ENCODE measurements at regions not wholly inside any gene's neighbourhood (a gene's known extent, or its start where the extent isn't known, plus 50 kb on each side); places are given as distances from the start of the nearest gene placed in this dataset.

- no TSS peak for BruUV-seq (replicated peaks)
- DNase-seq: no peak
- H3K9me3 Mint-ChIP-seq (ENCODE audit: low read depth, unreplicated experiment): no peaks in the 10 kb centered on the region
- no peaks in the 10 kb centered on the region for H3K4me1 Mint-ChIP-seq (ENCODE audit: low read depth, unreplicated experiment)
- intact Hi-C loops (cut with micrococcal nuclease; ENCODE audit: unreplicated experiment): no loop called here
- H3K36me3 Mint-ChIP-seq (ENCODE audit: insufficient read depth, unreplicated experiment): no peaks in the 10 kb centered on the region
- H3K27ac Mint-ChIP-seq (ENCODE audit: unreplicated experiment): no peak overlapping the region
- CTCF ChIA-PET: no interaction called here
- H3K27me3 Mint-ChIP-seq (ENCODE audit: unreplicated experiment): no peaks in the 10 kb centered on the region
- no peak for TF ChIP-seq CTCF (IDR thresholded peaks at IDR 0.05; ENCODE audit: unreplicated experiment)
- H3K4me3 Mint-ChIP-seq (ENCODE audit: low read depth, unreplicated experiment): no peak overlapping the region
Observed at GRCh38 chr1:74953622-74954021, 180.6 kb upstream of the LHX8 start.

- no TSS peak for BruUV-seq (replicated peaks)
- TF ChIP-seq CTCF (IDR thresholded peaks at IDR 0.05; ENCODE audit: unreplicated experiment): no peak
- no peak overlapping the region for H3K4me3 Mint-ChIP-seq (ENCODE audit: low read depth, unreplicated experiment)
- H3K4me1 Mint-ChIP-seq (ENCODE audit: low read depth, unreplicated experiment): no peaks in the 10 kb centered on the region
- no peak for DNase-seq
- intact Hi-C loops (cut with micrococcal nuclease; ENCODE audit: unreplicated experiment): loop anchor here (10.0 kb wide), 2 partner anchors 188 to 242 kb away; no protein-coding TSS in a partner anchor
- peaks cover 3% of the 10 kb centered on the region for H3K9me3 Mint-ChIP-seq (ENCODE audit: low read depth, unreplicated experiment)
- no peaks in the 10 kb centered on the region for H3K36me3 Mint-ChIP-seq (ENCODE audit: insufficient read depth, unreplicated experiment)
- CTCF ChIA-PET: no interaction called here
- no peak overlapping the region for H3K27ac Mint-ChIP-seq (ENCODE audit: unreplicated experiment)
- H3K27me3 Mint-ChIP-seq (ENCODE audit: unreplicated experiment): no peaks in the 10 kb centered on the region
Observed at GRCh38 chr1:74963120-74963519, 171.1 kb upstream of the LHX8 start.

GRCh38 chr1:74964508-74965102, 169.6 kb upstream of the LHX8 start:
- no peak overlapping the region for H3K4me3 Mint-ChIP-seq (ENCODE audit: low read depth, unreplicated experiment)
- no peak overlapping the region for H3K27ac Mint-ChIP-seq (ENCODE audit: unreplicated experiment)
- no peak for TF ChIP-seq CTCF (IDR thresholded peaks at IDR 0.05; ENCODE audit: unreplicated experiment)
- no peaks in the 10 kb centered on the region for H3K27me3 Mint-ChIP-seq (ENCODE audit: unreplicated experiment)
- CTCF ChIA-PET: interaction anchor here (1.1 kb wide), 1 partner anchor 8 kb away, joined by 4 read pairs; no protein-coding TSS in a partner anchor
- DNase-seq: peak; percentile 46
- intact Hi-C loops (cut with micrococcal nuclease; ENCODE audit: unreplicated experiment): loop anchor here (10.0 kb wide), 2 partner anchors 190 to 240 kb away; no protein-coding TSS in a partner anchor
- BruUV-seq (replicated peaks): no TSS peak
- peaks cover 3% of the 10 kb centered on the region for H3K9me3 Mint-ChIP-seq (ENCODE audit: low read depth, unreplicated experiment)
- no peaks in the 10 kb centered on the region for H3K36me3 Mint-ChIP-seq (ENCODE audit: insufficient read depth, unreplicated experiment)
- H3K4me1 Mint-ChIP-seq (ENCODE audit: low read depth, unreplicated experiment): no peaks in the 10 kb centered on the region

GRCh38 chr1:74969566-74970135, 164.5 kb upstream of the LHX8 start:
- no peak for TF ChIP-seq CTCF (IDR thresholded peaks at IDR 0.05; ENCODE audit: unreplicated experiment)
- H3K36me3 Mint-ChIP-seq (ENCODE audit: insufficient read depth, unreplicated experiment): no peaks in the 10 kb centered on the region
- BruUV-seq (replicated peaks): no TSS peak
- no peak for DNase-seq
- H3K27me3 Mint-ChIP-seq (ENCODE audit: unreplicated experiment): no peaks in the 10 kb centered on the region
- no peak overlapping the region for H3K4me3 Mint-ChIP-seq (ENCODE audit: low read depth, unreplicated experiment)
- no peaks in the 10 kb centered on the region for H3K9me3 Mint-ChIP-seq (ENCODE audit: low read depth, unreplicated experiment)
- no peak overlapping the region for H3K27ac Mint-ChIP-seq (ENCODE audit: unreplicated experiment)
- intact Hi-C loops (cut with micrococcal nuclease; ENCODE audit: unreplicated experiment): loop anchor here (10.0 kb wide), 2 partner anchors 195 to 235 kb away; no protein-coding TSS in a partner anchor
- CTCF ChIA-PET: no interaction called here
- no peaks in the 10 kb centered on the region for H3K4me1 Mint-ChIP-seq (ENCODE audit: low read depth, unreplicated experiment)
